ENCODE measurements at regions not wholly inside any gene's neighbourhood (a gene's known extent, or its start where the extent isn't known, plus 50 kb on each side); places are given as distances from the start of the nearest gene placed in this dataset.

- TF ChIP-seq YY1 (IDR thresholded peaks at IDR 0.05; ENCODE audit: insufficient read depth, insufficient read length) (no peak), ZNF274 (IDR thresholded peaks at IDR 0.05; ENCODE audit: low read depth, low read length) (no peak)
Measured at GRCh38 chr17:62322313-62322712, 58.0 kb upstream of the EFCAB3 start.
